ENCODE measurements at regions not wholly inside any gene's neighbourhood (a gene's known extent, or its start where the extent isn't known, plus 50 kb on each side); places are given as distances from the start of the nearest gene placed in this dataset.
"Not testable (repeated sequence)": the region's sequence is repeated elsewhere in the genome, so short reads cannot be mapped to it uniquely, and the experiment has no call there.

DNA sequence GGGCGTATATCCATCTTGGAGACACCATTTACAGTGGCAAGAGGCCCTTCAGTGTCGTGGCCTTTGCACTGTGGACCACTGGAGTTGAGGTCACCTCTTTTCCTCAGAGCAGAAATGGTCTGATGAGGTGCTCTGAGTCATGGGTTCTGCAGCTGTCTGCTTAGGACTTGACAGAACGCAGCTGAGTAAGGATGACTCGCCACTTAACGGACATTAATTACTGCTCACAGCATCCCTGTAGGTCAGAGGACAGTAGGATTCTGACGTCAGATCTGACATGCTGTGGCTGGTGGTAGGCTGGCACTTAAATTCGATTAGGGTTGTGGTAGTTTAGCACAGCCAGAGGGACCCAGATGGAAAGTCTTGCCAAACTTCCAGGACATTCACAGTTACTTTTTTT is 479.4 kb downstream of the DMAC1 start:
- Histone ChIP-seq H3K27me3 (ENCODE audit: control insufficient read depth, insufficient read depth) (no peaks in the 10 kb centered on the region), H3K4me3 (ENCODE audit: low read length) (no peak overlapping the region), H3K9me3 (ENCODE audit: control insufficient read depth, low read length) (no peaks in the 10 kb centered on the region), H3K4me1 (ENCODE audit: control insufficient read depth, insufficient read depth, low read length) (no peaks in the 10 kb centered on the region), H3K27ac (ENCODE audit: low read length) (no peak overlapping the region)
- intact Hi-C loops (cut with DNase I) = no loop called here
- no peak for DNase-seq
- no peak for ATAC-seq
- 57% methylated on average over 7 of the region's 7 CpGs for WGBS

GRCh38 chr9:7318920-7319319 is 480.7 kb downstream of the DMAC1 start:
- ATAC-seq (no peak), DNase-seq (no peak)
- H3K27me3 ChIP-seq (ENCODE audit: control insufficient read depth, insufficient read depth) = no peaks in the 10 kb centered on the region
- H3K4me3 ChIP-seq (ENCODE audit: low read length) = no peak overlapping the region
- H3K4me1 ChIP-seq (ENCODE audit: control insufficient read depth, insufficient read depth, low read length) = no peaks in the 10 kb centered on the region
- WGBS = 83% methylated on average over 2 of the region's 2 CpGs
- intact Hi-C loops (cut with DNase I) = no loop called here
- no peaks in the 10 kb centered on the region for H3K9me3 ChIP-seq (ENCODE audit: control insufficient read depth, low read length)
- no peak overlapping the region for H3K27ac ChIP-seq (ENCODE audit: low read length)

GRCh38 chr9:7316967-7317366 is 482.6 kb downstream of the DMAC1 start:
- no peak for DNase-seq
- 56% methylated on average over 4 of the region's 4 CpGs for WGBS
- intact Hi-C loops (cut with DNase I) = no loop called here
- H3K27ac ChIP-seq (ENCODE audit: low read length) = no peak overlapping the region
- ATAC-seq = no peak
- H3K9me3 ChIP-seq (ENCODE audit: control insufficient read depth, low read length) = no peaks in the 10 kb centered on the region
- no peaks in the 10 kb centered on the region for H3K27me3 ChIP-seq (ENCODE audit: control insufficient read depth, insufficient read depth)
- no peaks in the 10 kb centered on the region for H3K4me1 ChIP-seq (ENCODE audit: control insufficient read depth, insufficient read depth, low read length)
- H3K4me3 ChIP-seq (ENCODE audit: low read length) = no peak overlapping the region

- H3K9me3 ChIP-seq (ENCODE audit: control insufficient read depth, low read length) = no peaks in the 10 kb centered on the region
- no peak overlapping the region for H3K4me3 ChIP-seq (ENCODE audit: low read length)
- H3K27me3 ChIP-seq (ENCODE audit: control insufficient read depth, insufficient read depth) = no peaks in the 10 kb centered on the region
- no peaks in the 10 kb centered on the region for H3K4me1 ChIP-seq (ENCODE audit: control insufficient read depth, insufficient read depth, low read length)
- 62% methylated on average over 3 of the region's 3 CpGs for WGBS
- peak; percentile 79 to 90 for ATAC-seq
- no peak overlapping the region for H3K27ac ChIP-seq (ENCODE audit: low read length)
- DNase-seq = no peak
- intact Hi-C loops (cut with DNase I) = no loop called here
Measured at GRCh38 chr9:7316166-7316795, 483.3 kb downstream of the DMAC1 start.

DNA sequence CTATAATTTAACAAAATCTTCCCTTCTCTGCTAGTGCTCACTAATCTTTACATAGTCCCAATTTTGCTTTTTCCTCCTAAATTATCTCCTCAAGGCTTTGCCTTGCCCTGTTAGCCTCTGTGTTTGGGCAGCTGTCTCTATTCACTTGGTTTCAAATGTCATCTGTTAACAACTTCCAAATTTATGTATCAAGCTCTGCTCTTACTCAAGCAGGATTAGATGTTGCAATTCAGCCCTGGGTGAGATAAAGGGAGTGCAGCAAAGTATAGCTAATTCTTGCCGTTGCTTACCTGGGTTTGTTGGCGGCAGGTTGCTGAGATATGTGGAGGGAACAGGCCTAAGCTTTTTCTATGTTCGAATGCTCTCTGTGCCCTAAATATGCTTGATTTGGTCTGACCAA is 483.8 kb downstream of the DMAC1 start:
- WGBS = 63% methylated on average over 3 of the region's 3 CpGs
- H3K4me3 ChIP-seq (ENCODE audit: low read length) = no peak overlapping the region
- intact Hi-C loops (cut with DNase I) = no loop called here
- no peaks in the 10 kb centered on the region for H3K9me3 ChIP-seq (ENCODE audit: control insufficient read depth, low read length)
- no peak overlapping the region for H3K27ac ChIP-seq (ENCODE audit: low read length)
- no peaks in the 10 kb centered on the region for H3K27me3 ChIP-seq (ENCODE audit: control insufficient read depth, insufficient read depth)
- ATAC-seq (peak in 1 of 2 donors; percentile 59), DNase-seq (no peak)
- no peaks in the 10 kb centered on the region for H3K4me1 ChIP-seq (ENCODE audit: control insufficient read depth, insufficient read depth, low read length)

GRCh38 chr9:7315116-7315515 is 484.5 kb downstream of the DMAC1 start:
- no peak overlapping the region for H3K27ac ChIP-seq (ENCODE audit: low read length)
- H3K9me3 ChIP-seq (ENCODE audit: control insufficient read depth, low read length) = no peaks in the 10 kb centered on the region
- H3K4me3 ChIP-seq (ENCODE audit: low read length) = no peak overlapping the region
- DNase-seq (no peak), ATAC-seq (no peak)
- no peaks in the 10 kb centered on the region for H3K27me3 ChIP-seq (ENCODE audit: control insufficient read depth, insufficient read depth)
- 69% methylated on average over 3 of the region's 3 CpGs for WGBS
- no peaks in the 10 kb centered on the region for H3K4me1 ChIP-seq (ENCODE audit: control insufficient read depth, insufficient read depth, low read length)
- intact Hi-C loops (cut with DNase I) = no loop called here

GRCh38 chr9:7313389-7313788 is 486.2 kb downstream of the DMAC1 start:
- H3K27ac ChIP-seq (ENCODE audit: low read length) = no peak overlapping the region
- H3K27me3 ChIP-seq (ENCODE audit: control insufficient read depth, insufficient read depth) = no peaks in the 10 kb centered on the region
- intact Hi-C loops (cut with DNase I) = no loop called here
- no peaks in the 10 kb centered on the region for H3K9me3 ChIP-seq (ENCODE audit: control insufficient read depth, low read length)
- 93% methylated on average over 1 of the region's 1 CpG for WGBS
- no peaks in the 10 kb centered on the region for H3K4me1 ChIP-seq (ENCODE audit: control insufficient read depth, insufficient read depth, low read length)
- no peak for ATAC-seq
- H3K4me3 ChIP-seq (ENCODE audit: low read length) = no peak overlapping the region
- DNase-seq = no peak

- H3K27me3 ChIP-seq (ENCODE audit: control insufficient read depth, insufficient read depth); ATAC-seq; DNase-seq; H3K4me3 ChIP-seq (ENCODE audit: low read length); H3K9me3 ChIP-seq (ENCODE audit: control insufficient read depth, low read length); H3K4me1 ChIP-seq (ENCODE audit: control insufficient read depth, insufficient read depth, low read length); H3K27ac ChIP-seq (ENCODE audit: low read length); intact Hi-C loops (cut with DNase I): not testable (repeated sequence)
- WGBS = 80% methylated on average over 7 of the region's 7 CpGs
Measured at GRCh38 chr9:7309051-7309450, 490.5 kb downstream of the DMAC1 start.

DNA sequence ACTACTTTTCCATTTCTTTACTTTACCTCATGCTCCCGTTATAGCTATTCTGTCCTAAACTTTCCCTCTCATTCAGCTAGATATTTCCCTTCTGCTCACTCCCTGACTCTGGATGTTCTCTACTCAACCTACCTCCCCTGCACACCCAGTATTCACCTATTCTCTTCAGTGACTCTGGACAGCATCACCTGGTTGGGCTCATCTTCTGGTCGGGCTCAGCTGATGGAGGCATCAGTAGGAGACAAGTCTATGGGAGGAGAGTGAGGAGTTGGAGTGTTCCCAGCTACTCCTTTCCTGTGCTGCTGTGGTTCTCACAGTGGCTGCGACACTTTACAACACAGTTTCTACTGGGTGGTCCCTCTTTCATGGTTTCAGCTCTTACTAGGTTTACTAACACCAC is 493.9 kb downstream of the DMAC1 start:
- Histone ChIP-seq H3K9me3 (ENCODE audit: control insufficient read depth, low read length) (no peaks in the 10 kb centered on the region), H3K27me3 (ENCODE audit: control insufficient read depth, insufficient read depth) (no peaks in the 10 kb centered on the region), H3K27ac (ENCODE audit: low read length) (no peak overlapping the region), H3K4me3 (ENCODE audit: low read length) (no peak overlapping the region), H3K4me1 (ENCODE audit: control insufficient read depth, insufficient read depth, low read length) (no peaks in the 10 kb centered on the region)
- intact Hi-C loops (cut with DNase I) = no loop called here
- 92% methylated on average over 3 of the region's 3 CpGs for WGBS
- ATAC-seq (no peak), DNase-seq (no peak)

- WGBS = 64% methylated on average over 5 of the region's 5 CpGs
- Histone ChIP-seq H3K4me1 (ENCODE audit: control insufficient read depth, insufficient read depth, low read length) (no peaks in the 10 kb centered on the region), H3K4me3 (ENCODE audit: low read length) (no peak overlapping the region), H3K27ac (ENCODE audit: low read length) (no peak overlapping the region), H3K27me3 (ENCODE audit: control insufficient read depth, insufficient read depth) (no peaks in the 10 kb centered on the region), H3K9me3 (ENCODE audit: control insufficient read depth, low read length) (no peaks in the 10 kb centered on the region)
- ATAC-seq (no peak), DNase-seq (no peak)
- intact Hi-C loops (cut with DNase I) = no loop called here
Measured at GRCh38 chr9:7304627-7304995, 495.0 kb downstream of the DMAC1 start.

DNA sequence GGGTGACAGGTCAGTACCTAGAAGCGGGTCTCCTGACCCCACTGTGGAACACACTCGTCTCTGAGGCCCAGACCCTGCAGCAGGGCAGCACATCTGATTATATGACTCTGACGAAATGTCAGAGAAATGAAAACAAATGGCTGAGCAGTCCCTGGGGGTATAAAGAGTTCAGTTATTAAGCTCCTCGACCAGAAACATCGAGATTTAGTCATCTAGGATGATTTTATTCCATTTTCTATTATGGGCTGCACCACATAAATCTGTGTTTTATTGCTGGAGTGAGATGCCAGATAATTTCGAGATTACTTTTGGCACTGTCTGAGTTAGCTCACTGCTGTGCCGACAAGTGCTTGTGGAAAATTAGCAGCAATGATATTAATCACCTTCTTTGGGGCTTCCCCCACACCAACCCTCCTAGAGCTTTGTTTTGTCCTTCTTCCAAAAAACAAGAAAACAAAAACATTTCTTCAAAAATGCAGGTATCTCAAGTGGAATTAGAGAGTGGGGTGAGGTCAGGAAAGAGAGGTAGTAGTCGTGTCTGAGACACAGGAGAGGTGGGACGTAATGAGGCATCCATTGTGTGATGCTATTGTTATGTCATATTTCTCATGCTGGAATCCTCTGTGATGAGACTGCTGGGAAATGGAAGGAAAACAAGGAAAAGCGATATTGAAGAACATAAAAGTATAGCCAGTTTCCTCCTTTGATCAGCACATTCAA is 495.5 kb downstream of the DMAC1 start:
- intact Hi-C loops (cut with DNase I) = no loop called here
- WGBS = 53% methylated on average over 10 of the region's 10 CpGs
- Histone ChIP-seq H3K4me3 (ENCODE audit: low read length) (no peak overlapping the region), H3K9me3 (ENCODE audit: control insufficient read depth, low read length) (no peaks in the 10 kb centered on the region), H3K27ac (ENCODE audit: low read length) (no peak overlapping the region), H3K4me1 (ENCODE audit: control insufficient read depth, insufficient read depth, low read length) (no peaks in the 10 kb centered on the region), H3K27me3 (ENCODE audit: control insufficient read depth, insufficient read depth) (no peaks in the 10 kb centered on the region)
- DNase-seq (no peak), ATAC-seq (no peak)

DNA sequence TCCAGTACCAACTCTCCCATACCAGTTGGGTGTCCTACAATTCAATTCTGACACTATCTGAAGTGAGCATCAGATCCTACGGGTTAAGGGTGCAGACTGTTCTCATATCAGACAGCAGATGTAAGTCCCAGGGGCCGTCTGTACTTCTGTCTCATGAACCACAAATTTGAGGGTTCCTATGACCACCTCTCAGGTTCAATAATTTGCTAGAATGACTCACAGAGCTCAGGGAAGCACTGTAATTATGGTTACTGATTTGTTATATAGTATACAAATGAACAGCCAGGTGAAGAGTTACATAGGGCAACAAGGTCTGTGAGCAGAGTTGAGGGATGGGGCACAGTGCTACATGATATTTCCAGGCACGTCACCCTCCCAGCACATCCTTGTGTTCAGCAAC is 499.1 kb downstream of the DMAC1 start:
- 77% methylated on average over 3 of the region's 3 CpGs for WGBS
- H3K4me3 ChIP-seq (ENCODE audit: low read length) = no peak overlapping the region
- H3K4me1 ChIP-seq (ENCODE audit: control insufficient read depth, insufficient read depth, low read length) = no peaks in the 10 kb centered on the region
- ATAC-seq (no peak), DNase-seq (no peak)
- no peaks in the 10 kb centered on the region for H3K9me3 ChIP-seq (ENCODE audit: control insufficient read depth, low read length)
- intact Hi-C loops (cut with DNase I) = no loop called here
- no peaks in the 10 kb centered on the region for H3K27me3 ChIP-seq (ENCODE audit: control insufficient read depth, insufficient read depth)
- H3K27ac ChIP-seq (ENCODE audit: low read length) = no peak overlapping the region

All from right cardiac atrium (tissue), 5 donors.